Esophagus (tissue), 2 donors: ENCODE measurements at regions not wholly inside any gene's neighbourhood (a gene's known extent, or its start where the extent isn't known, plus 50 kb on each side); places are given as distances from the start of the nearest gene placed in this dataset.

Source experiments
- H3K27ac ChIP-seq, 2 donors: one replicate each; pipeline ENCODE4 v1.5.1; 2013; ENCODE audit warnings: low read depth in 2 of 2, mild to moderate bottlenecking in 2 of 2, inconsistent platforms in 1 of 2, low read length in 1 of 2, moderate library complexity in 1 of 2
- H3K27me3 ChIP-seq, 2 donors: one replicate each; pipeline ENCODE4 v1.6.1; 2013; ENCODE audit warnings: low read length in 2 of 2, control low read depth in 1 of 2, mild to moderate bottlenecking in 1 of 2; ENCODE audit not compliant: insufficient read depth in 2 of 2, control insufficient read depth in 1 of 2
- H3K36me3 ChIP-seq, 2 donors: one replicate each; pipeline ENCODE4 v1.6.1; 2013; ENCODE audit warnings: low read length in 1 of 2; ENCODE audit not compliant: control insufficient read depth in 2 of 2, insufficient read depth in 2 of 2
- H3K4me1 ChIP-seq, 2 donors: one replicate each; pipeline ENCODE4 v1.6.1; 2013; ENCODE audit warnings: low read length in 1 of 2; ENCODE audit not compliant: control insufficient read depth in 2 of 2, insufficient read depth in 2 of 2
- H3K4me3 ChIP-seq, 2 donors: one replicate each; pipeline ENCODE4 v1.5.1; 2013; ENCODE audit warnings: low read length in 2 of 2, mild to moderate bottlenecking in 2 of 2, low read depth in 1 of 2, moderate library complexity in 1 of 2
- H3K9me3 ChIP-seq, 2 donors: one replicate each; pipeline ENCODE4 v1.6.1; 2013; ENCODE audit warnings: mild to moderate bottlenecking in 2 of 2, low read depth in 1 of 2, low read length in 1 of 2, moderate library complexity in 1 of 2; ENCODE audit not compliant: control insufficient read depth in 2 of 2, insufficient read depth in 1 of 2
- WGBS, 2 donors: extraction: QIAGEN DNeasy Blood & Tissue Kit; methylation state at CpG; one replicate each; pipeline ENCODE4 v1.1.7; 2013; 5-methylcytosine and 5-hydroxymethylcytosine counted together
- donor health status: healthy with polysubstance abuse.
- donor health status: Bipolar disorder and iron deficiency.

GRCh38 chr3:110806924-110807323, 264.7 kb upstream of the NECTIN3 start:
- H3K4me3 ChIP-seq, result no peak overlapping the region
- H3K36me3 ChIP-seq, result no peaks in the 10 kb centered on the region
- H3K27me3 ChIP-seq, result no peaks in the 10 kb centered on the region
- H3K27ac ChIP-seq, result no peak overlapping the region
- no peaks in the 10 kb centered on the region for H3K4me1 ChIP-seq
- H3K9me3 ChIP-seq, result no peaks in the 10 kb centered on the region

- no peaks in the 10 kb centered on the region for H3K9me3 ChIP-seq
- WGBS, 2 donors, result 36 to 45% methylated on average over 2 of the region's 2 CpGs
- H3K4me1 ChIP-seq, result no peaks in the 10 kb centered on the region
- no peaks in the 10 kb centered on the region for H3K36me3 ChIP-seq
- no peak overlapping the region for H3K27ac ChIP-seq
- H3K27me3 ChIP-seq, result no peaks in the 10 kb centered on the region
- no peak overlapping the region for H3K4me3 ChIP-seq
These were observed 263.0 kb upstream of the NECTIN3 start for GRCh38 chr3:110808630-110809029.

- H3K4me1 ChIP-seq, result no peaks in the 10 kb centered on the region
- WGBS, 2 donors, result 70 to 74% methylated on average over 1 of the region's 1 CpG
- H3K27me3 ChIP-seq, result no peaks in the 10 kb centered on the region
- H3K4me3 ChIP-seq, result no peak overlapping the region
- no peak overlapping the region for H3K27ac ChIP-seq
- no peaks in the 10 kb centered on the region for H3K9me3 ChIP-seq
- H3K36me3 ChIP-seq, result no peaks in the 10 kb centered on the region
These were observed 261.3 kb upstream of the NECTIN3 start for GRCh38 chr3:110810356-110810755.

GRCh38 chr3:110811050-110811449, 260.6 kb upstream of the NECTIN3 start:
- H3K36me3 ChIP-seq, result no peaks in the 10 kb centered on the region
- no peak overlapping the region for H3K4me3 ChIP-seq
- H3K27ac ChIP-seq, result no peak overlapping the region
- H3K4me1 ChIP-seq, result no peaks in the 10 kb centered on the region
- no peaks in the 10 kb centered on the region for H3K9me3 ChIP-seq
- H3K27me3 ChIP-seq, result no peaks in the 10 kb centered on the region

GRCh38 chr3:110813541-110813940, 258.1 kb upstream of the NECTIN3 start:
- no peaks in the 10 kb centered on the region for H3K4me1 ChIP-seq
- H3K27me3 ChIP-seq, result no peaks in the 10 kb centered on the region
- no peaks in the 10 kb centered on the region for H3K9me3 ChIP-seq
- 80 to 85% methylated on average over 2 of the region's 2 CpGs for WGBS, 2 donors
- H3K4me3 ChIP-seq, result no peak overlapping the region
- H3K27ac ChIP-seq, result no peak overlapping the region
- no peaks in the 10 kb centered on the region for H3K36me3 ChIP-seq

DNA sequence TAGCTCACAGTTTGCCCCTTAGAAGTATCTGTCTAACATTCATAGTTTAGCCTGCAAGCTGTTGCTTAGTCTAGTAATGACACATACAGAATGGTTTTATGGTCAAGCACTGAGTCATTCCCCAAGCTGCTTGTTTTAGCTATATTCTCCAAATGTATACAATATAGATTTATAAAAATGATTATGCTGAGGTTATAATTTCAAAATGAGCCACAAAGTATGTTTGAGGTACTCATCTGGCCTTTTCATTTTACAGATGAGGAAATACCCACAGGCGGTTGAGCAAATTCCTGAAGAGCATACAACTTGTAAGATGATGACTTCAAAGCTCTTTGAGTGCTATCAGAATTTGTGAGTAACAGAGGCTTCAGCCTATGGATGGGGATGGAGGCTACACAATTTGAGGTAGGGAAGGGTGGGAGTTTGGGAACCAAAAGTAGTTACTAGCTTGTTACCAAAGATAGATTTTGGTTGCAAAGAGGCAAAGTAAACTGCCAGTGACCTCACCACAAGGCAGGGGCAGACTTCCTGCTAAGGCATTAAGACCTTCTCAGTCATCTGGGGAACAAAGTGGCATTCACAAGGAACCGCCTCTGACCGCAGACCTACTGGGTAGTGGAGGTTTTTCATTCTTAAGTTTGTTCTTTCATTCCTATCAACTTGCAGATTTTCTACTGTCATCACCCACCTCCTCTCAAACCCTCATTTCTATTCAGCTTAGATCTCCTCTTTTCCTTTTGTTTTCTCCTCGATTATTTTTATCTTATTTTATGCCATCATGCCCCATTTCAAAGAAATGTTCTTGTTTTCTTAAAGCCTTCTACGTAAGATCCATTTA, 257.2 kb upstream of the NECTIN3 start:
- Histone ChIP-seq H3K27me3 (no peaks in the 10 kb centered on the region), H3K9me3 (no peaks in the 10 kb centered on the region), H3K4me3 (no peak overlapping the region), H3K36me3 (no peaks in the 10 kb centered on the region), H3K4me1 (no peaks in the 10 kb centered on the region), H3K27ac (no peak overlapping the region)
- 74 to 75% methylated on average over 5 of the region's 5 CpGs for WGBS, 2 donors

DNA sequence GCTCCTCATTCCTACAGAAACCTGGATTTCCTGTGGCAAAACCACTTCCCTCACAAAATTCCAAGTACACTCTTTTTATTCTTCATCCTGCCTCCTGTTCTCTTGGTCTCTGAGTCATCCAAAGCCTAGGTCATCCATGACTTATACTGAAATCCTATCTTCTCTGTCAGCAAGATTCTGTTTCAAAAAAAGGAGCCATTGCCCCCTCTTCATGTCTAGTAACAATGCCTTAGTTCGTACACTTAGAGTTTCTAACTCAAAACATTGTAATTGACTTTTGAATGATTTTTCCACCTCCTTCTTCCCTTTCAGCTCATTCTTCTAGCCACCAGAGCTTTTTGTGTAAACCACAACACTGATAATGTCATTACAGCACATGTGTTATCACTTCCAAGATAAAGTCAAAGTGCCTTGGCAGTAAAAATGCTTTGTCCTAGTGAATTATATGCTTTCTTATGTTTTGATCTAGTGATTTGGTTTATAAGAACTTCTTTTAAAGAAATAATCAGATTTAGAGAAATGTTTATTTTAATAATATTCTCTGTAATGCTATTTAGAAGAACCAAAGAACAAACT, 256.5 kb upstream of the NECTIN3 start:
- WGBS, 2 donors, result 36 to 44% methylated on average over 1 of the region's 1 CpG
- H3K4me3 ChIP-seq, result no peak overlapping the region

GRCh38 chr3:110816008-110816407, 255.6 kb upstream of the NECTIN3 start:
- 64 to 65% methylated on average over 1 of the region's 1 CpG for WGBS, 2 donors
- Histone ChIP-seq H3K27me3 (no peaks in the 10 kb centered on the region), H3K4me3 (no peak overlapping the region), H3K9me3 (no peaks in the 10 kb centered on the region), H3K27ac (no peak overlapping the region), H3K4me1 (no peaks in the 10 kb centered on the region), H3K36me3 (no peaks in the 10 kb centered on the region)

More for the DNA sequence above, 256.5 kb upstream of the NECTIN3 start:
- Histone ChIP-seq H3K9me3 (no peaks in the 10 kb centered on the region), H3K27me3 (no peaks in the 10 kb centered on the region), H3K36me3 (no peaks in the 10 kb centered on the region), H3K4me1 (no peaks in the 10 kb centered on the region), H3K27ac (no peak overlapping the region)

DNA sequence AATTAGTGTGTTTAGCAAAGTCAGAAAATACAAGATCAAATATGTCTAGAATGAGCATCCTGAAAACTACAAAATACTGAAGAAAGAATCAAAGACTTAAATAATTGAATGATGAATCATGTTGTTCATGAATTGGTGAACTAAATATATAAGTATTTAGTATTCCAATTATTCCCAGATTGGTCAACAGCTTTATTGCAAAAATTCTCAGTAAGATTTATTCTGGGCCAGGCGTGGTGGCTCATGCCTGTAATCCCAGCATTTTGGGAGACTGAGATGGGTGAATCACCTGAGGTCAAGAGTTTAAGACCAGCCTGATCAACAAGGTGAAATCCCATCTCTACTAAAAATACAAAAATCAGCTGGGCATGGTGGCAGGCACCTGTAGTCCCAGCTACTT, 250.0 kb upstream of the NECTIN3 start:
- no peaks in the 10 kb centered on the region for H3K36me3 ChIP-seq
- no peak overlapping the region for H3K4me3 ChIP-seq
- H3K27me3 ChIP-seq, result no peaks in the 10 kb centered on the region
- no peaks in the 10 kb centered on the region for H3K4me1 ChIP-seq
- H3K9me3 ChIP-seq, result no peaks in the 10 kb centered on the region
- no peak overlapping the region for H3K27ac ChIP-seq
- 80% methylated on average over 1 of the region's 1 CpG for WGBS, 2 donors

DNA sequence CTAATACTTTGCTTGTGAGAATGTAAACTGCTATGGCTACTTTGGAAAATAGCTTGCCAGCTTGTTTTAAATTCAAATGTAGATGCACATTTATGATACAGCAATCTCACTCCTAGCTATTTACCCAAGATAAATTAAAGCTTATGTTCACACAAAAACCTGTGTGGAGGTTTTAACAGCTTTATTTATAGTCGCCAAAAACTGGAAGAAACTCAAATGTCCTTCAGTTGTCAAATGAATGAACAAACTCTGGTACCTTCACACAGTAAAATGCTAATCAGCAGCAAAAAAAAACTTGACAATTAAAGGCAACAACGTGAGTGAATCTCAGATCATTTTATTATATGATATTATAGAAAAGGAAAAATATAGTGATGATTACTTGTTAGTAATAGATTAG, 248.6 kb upstream of the NECTIN3 start:
- Histone ChIP-seq H3K27ac (no peak overlapping the region), H3K9me3 (no peaks in the 10 kb centered on the region), H3K27me3 (no peaks in the 10 kb centered on the region), H3K4me3 (no peak overlapping the region), H3K4me1 (no peaks in the 10 kb centered on the region), H3K36me3 (no peaks in the 10 kb centered on the region)
- WGBS, 2 donors, result 41 to 50% methylated on average over 2 of the region's 2 CpGs
